Activated CD8-positive, alpha-beta T cell treated with anti-CD3 and anti-CD28 coated beads for 36 hours (primary cell): ENCODE measurements at regions not wholly inside any gene's neighbourhood (a gene's known extent, or its start where the extent isn't known, plus 50 kb on each side); places are given as distances from the start of the nearest gene placed in this dataset.

Experiments
- ATAC-seq: fragments of 200-7000 bp; cut with Tn5 transposase; one replicate; pipeline ENCODE4 v1.10.0; 2021; ENCODE audit warnings: mild to moderate bottlenecking, moderate library complexity
- CTCF ChIA-PET: fragments of 350-600 bp; sonication (Branson Sonifier 250); formaldehyde crosslinking; loops from one replicate; lab custom pipeline; 2021; ENCODE audit warnings: antibody characterized with exemption; lab: Charles Lee
- POLR2A ChIA-PET: fragments of 350-600 bp; sonication (Branson Sonifier 250); formaldehyde crosslinking; loops from one replicate; lab custom pipeline; 2021; ENCODE audit warnings: antibody characterized with exemption; lab: Charles Lee
- DNase-seq: peaks from one replicate; pipeline ENCODE4 v3.0.0-alpha.2; 2020
- H3K27ac Mint-ChIP-seq: one replicate; pipeline ENCODE4 v1.8.0; 2021; ENCODE audit warnings: mild to moderate bottlenecking, mixed read lengths
- H3K27me3 Mint-ChIP-seq: one replicate; pipeline ENCODE4 v1.8.0; 2021; ENCODE audit warnings: mixed read lengths
- H3K36me3 Mint-ChIP-seq: one replicate; pipeline ENCODE4 v1.8.0; 2021; ENCODE audit warnings: low read depth, mixed read lengths
- H3K4me1 Mint-ChIP-seq: one replicate; pipeline ENCODE4 v1.8.0; 2021; ENCODE audit warnings: low read depth, mixed read lengths
- H3K4me3 Mint-ChIP-seq: one replicate; pipeline ENCODE4 v1.8.0; 2021; ENCODE audit warnings: mild to moderate bottlenecking, moderate library complexity, mixed read lengths
- H3K9me3 Mint-ChIP-seq: one replicate; pipeline ENCODE4 v1.8.0; 2021; ENCODE audit warnings: mixed read lengths
- CTCF ChIP-seq: fragments of 200-600 bp; IDR thresholded peaks from one replicate; pipeline ENCODE4 v1.8.0; 2022; ENCODE audit warnings: antibody characterized with exemption, mild to moderate bottlenecking
- intact Hi-C: fragments of 100-400 bp; cut with micrococcal nuclease; formaldehyde crosslinking; loops from one replicate; pipeline ENCODE4 v1.10.0; 2022

- DNase-seq = no peak
- no peaks in the 10 kb centered on the region for H3K36me3 Mint-ChIP-seq
- no peaks in the 10 kb centered on the region for H3K27me3 Mint-ChIP-seq
- no peaks in the 10 kb centered on the region for H3K4me1 Mint-ChIP-seq
- H3K4me3 Mint-ChIP-seq = no peak overlapping the region
- POLR2A ChIA-PET = no interaction called here
- ATAC-seq = no peak
- H3K9me3 Mint-ChIP-seq = no peaks in the 10 kb centered on the region
- no peak for TF ChIP-seq CTCF
- CTCF ChIA-PET = no interaction called here
- H3K27ac Mint-ChIP-seq = no peak overlapping the region
- intact Hi-C loops = no loop called here
Measured at GRCh38 chr4:111836601-111837000, 308.7 kb upstream of the FAM241A start.

DNA sequence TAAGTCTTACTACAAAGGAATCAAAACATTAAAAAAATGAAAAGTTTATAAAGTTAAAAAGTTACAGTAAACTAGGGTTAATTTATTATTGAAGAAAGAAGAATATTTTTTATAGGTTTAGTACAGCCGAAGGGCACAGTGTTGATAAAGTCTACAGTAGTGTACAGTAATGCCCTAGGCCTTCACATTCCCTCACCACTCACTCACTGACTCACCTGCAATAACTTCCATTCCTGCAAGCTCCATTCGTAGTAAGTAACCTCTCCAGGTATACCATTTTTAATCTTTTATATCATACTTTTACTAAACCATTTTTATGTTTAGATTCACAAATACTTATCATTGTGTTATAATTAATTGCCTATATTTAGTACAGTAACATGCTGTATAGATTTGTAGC, 307.5 kb upstream of the FAM241A start:
- Mint-ChIP-seq H3K27ac (no peak overlapping the region), H3K27me3 (no peaks in the 10 kb centered on the region), H3K4me1 (no peaks in the 10 kb centered on the region), H3K9me3 (no peaks in the 10 kb centered on the region), H3K36me3 (no peaks in the 10 kb centered on the region), H3K4me3 (no peak overlapping the region)
- ChIA-PET POLR2A (no interaction called here), CTCF (interaction anchor here (1.1 kb wide), 1 partner anchor 20 kb away, joined by 3 read pairs; no protein-coding TSS in a partner anchor)
- DNase-seq (no peak), ATAC-seq (no peak)
- TF ChIP-seq CTCF = no peak
- intact Hi-C loops = no loop called here

GRCh38 chr4:111838406-111838930, 306.8 kb upstream of the FAM241A start:
- Mint-ChIP-seq H3K4me1 (no peaks in the 10 kb centered on the region), H3K9me3 (no peaks in the 10 kb centered on the region), H3K27ac (no peak overlapping the region), H3K36me3 (no peaks in the 10 kb centered on the region), H3K4me3 (no peak overlapping the region), H3K27me3 (no peaks in the 10 kb centered on the region)
- DNase-seq (no peak), ATAC-seq (no peak)
- intact Hi-C loops = no loop called here
- POLR2A ChIA-PET = no interaction called here
- CTCF ChIA-PET = interaction anchor here (1.1 kb wide), 1 partner anchor 19 kb away, joined by 3 read pairs; no protein-coding TSS in a partner anchor
- TF ChIP-seq CTCF = no peak

DNA sequence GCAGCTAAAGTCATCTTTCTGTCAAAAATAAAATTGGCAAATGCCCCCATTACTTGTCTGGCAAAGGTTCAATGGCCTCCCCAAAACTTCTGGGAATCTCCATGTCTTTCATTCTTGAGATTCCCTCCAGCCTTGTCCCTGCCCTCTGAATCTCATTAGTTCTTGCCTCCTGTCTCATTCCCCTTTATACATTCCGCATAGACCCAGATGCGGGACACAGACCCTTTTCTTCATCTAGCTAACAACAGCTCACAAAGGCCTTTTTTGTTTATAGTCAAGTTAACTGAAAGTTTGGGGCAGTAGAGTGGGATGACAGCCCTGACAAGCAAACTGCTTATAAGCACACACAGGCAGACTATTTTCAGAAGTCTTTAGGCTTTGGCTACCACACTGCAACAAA, 306.1 kb upstream of the FAM241A start:
- H3K27ac Mint-ChIP-seq = no peak overlapping the region
- CTCF ChIA-PET = no interaction called here
- no peaks in the 10 kb centered on the region for H3K9me3 Mint-ChIP-seq
- DNase-seq (no peak), ATAC-seq (no peak)
- POLR2A ChIA-PET = no interaction called here
- H3K4me1 Mint-ChIP-seq = no peaks in the 10 kb centered on the region
- intact Hi-C loops = no loop called here
- H3K4me3 Mint-ChIP-seq = no peak overlapping the region
- H3K36me3 Mint-ChIP-seq = no peaks in the 10 kb centered on the region
- TF ChIP-seq CTCF = no peak
- no peaks in the 10 kb centered on the region for H3K27me3 Mint-ChIP-seq

GRCh38 chr4:111842336-111842735, 302.9 kb upstream of the FAM241A start:
- Mint-ChIP-seq H3K36me3 (no peaks in the 10 kb centered on the region), H3K4me1 (no peaks in the 10 kb centered on the region), H3K27me3 (no peaks in the 10 kb centered on the region), H3K27ac (no peak overlapping the region), H3K9me3 (peaks cover 2% of the 10 kb centered on the region), H3K4me3 (no peak overlapping the region)
- ChIA-PET CTCF (interaction anchor here (0.5 kb wide), 1 partner anchor 49 kb away, joined by 3 read pairs; no protein-coding TSS in a partner anchor), POLR2A (no interaction called here)
- ATAC-seq (no peak), DNase-seq (no peak)
- intact Hi-C loops = no loop called here
- no peak for TF ChIP-seq CTCF
